HepG2 (cell line): ENCODE measurements at regions not wholly inside any gene's neighbourhood (a gene's known extent, or its start where the extent isn't known, plus 50 kb on each side); places are given as distances from the start of the nearest gene placed in this dataset.

Source experiments
- BHLHE40 ChIP-seq: IDR thresholded peaks from 2 replicates; pipeline ENCODE4 v1.6.1; 2011; ENCODE audit warnings: low read length, improper control_type of control experiment
- CCAR2 ChIP-seq: fragments of 200-400 bp; formaldehyde crosslinking; optimal IDR thresholded peaks from 2 replicates; pipeline ENCODE3; 2018; ENCODE audit warnings: low read depth, mild to moderate bottlenecking, low read length, moderate library complexity
- HDAC6 ChIP-seq: fragments of 200-600 bp; sonication (generic); IDR thresholded peaks from 2 replicates; pipeline ENCODE4 v1.7.0; 2017; ENCODE audit warnings: mild to moderate bottlenecking, antibody characterized with exemption, low read length, low read depth
- IRX3 ChIP-seq: sonication (generic); formaldehyde crosslinking; IDR thresholded peaks from 2 replicates; pipeline ENCODE4 v1.8.1; 2023; ENCODE audit warnings: mild to moderate bottlenecking, low read depth, missing genetic modification reagents, borderline replicate concordance
- KAT8 ChIP-seq: IDR thresholded peaks from 2 replicates; pipeline ENCODE4 v1.6.1; 2016; ENCODE audit warnings: missing genetic modification reagents, missing compliant biosample characterization
- MAF1 ChIP-seq: sonication (generic); formaldehyde crosslinking; IDR thresholded peaks from 2 replicates; pipeline ENCODE4 v1.5.0; 2020; ENCODE audit warnings: missing genetic modification reagents, borderline replicate concordance
- MAFG ChIP-seq: sonication (generic); formaldehyde crosslinking; IDR thresholded peaks from 2 replicates; pipeline ENCODE4 v1.5.1; 2020; ENCODE audit warnings: mild to moderate bottlenecking, missing genetic modification reagents
- MIER2 ChIP-seq: IDR thresholded peaks from 2 replicates; pipeline ENCODE4 v1.6.1; 2016; ENCODE audit warnings: missing biosample characterization, missing genetic modification reagents
- MIXL1 ChIP-seq: IDR thresholded peaks from 2 replicates; pipeline ENCODE4 v1.6.1; 2016
- MTA3 ChIP-seq: sonication (generic); formaldehyde crosslinking; IDR thresholded peaks from 2 replicates; pipeline ENCODE4 v1.4.0; 2020; ENCODE audit warnings: missing genetic modification reagents
- NCOA2 ChIP-seq: sonication (generic); formaldehyde crosslinking; IDR thresholded peaks from 2 replicates; pipeline ENCODE4 v1.8.0; 2022; ENCODE audit warnings: inconsistent platforms
- NFYB ChIP-seq: sonication (generic); formaldehyde crosslinking; IDR thresholded peaks from 2 replicates; pipeline ENCODE4 v1.4.0; 2020; ENCODE audit warnings: missing genetic modification reagents
- PTBP1 ChIP-seq: fragments of 200-400 bp; formaldehyde crosslinking; IDR thresholded peaks from 2 replicates; pipeline ENCODE4 v1.6.1; 2018; ENCODE audit warnings: low read length, low read depth; ENCODE audit not compliant: poor library complexity, severe bottlenecking
- RAD51 ChIP-seq: fragments of 450-650 bp; IDR thresholded peaks from 2 replicates; pipeline ENCODE4 v1.6.1; 2016; ENCODE audit warnings: borderline replicate concordance
- SOX13 ChIP-seq, 3 experiments: fragments of 450-650 bp in 1 of 3; sonication (generic) in 1 of 3; formaldehyde crosslinking in 1 of 3; IDR thresholded peaks in 2 of 3; conservative IDR thresholded peaks in 1 of 3; 2 replicates each; pipeline versions ENCODE4 v1.5.0 to v1.6.1; 2016 to 2020; ENCODE audit warnings: antibody characterized with exemption in 1 of 3, mild to moderate bottlenecking in 1 of 3, missing compliant biosample characterization in 1 of 3, missing genetic modification reagents in 1 of 3, moderate library complexity in 1 of 3
- TBL1XR1 ChIP-seq: fragments of 150-350 bp; IDR thresholded peaks from 2 replicates; pipeline ENCODE4 v1.6.1; 2014; ENCODE audit warnings: borderline replicate concordance, low read length; ENCODE audit not compliant: partially characterized antibody
- TCF12 ChIP-seq, 2 experiments: fragments of 450-650 bp in 1 of 2; sonication (generic) in 1 of 2; formaldehyde crosslinking in 1 of 2; IDR thresholded peaks; 2 replicates each; pipeline versions ENCODE4 v1.6.1 to v1.8.0; 2017 to 2022; ENCODE audit warnings: antibody characterized with exemption in 1 of 2, mild to moderate bottlenecking in 1 of 2, missing genetic modification reagents in 1 of 2, moderate library complexity in 1 of 2
- THYN1 ChIP-seq: sonication (generic); formaldehyde crosslinking; IDR thresholded peaks from 2 replicates; pipeline ENCODE4 v1.8.1; 2023; ENCODE audit warnings: low read depth, mild to moderate bottlenecking, moderate library complexity, missing genetic modification reagents, borderline replicate concordance
- ZBTB38 ChIP-seq: sonication (generic); formaldehyde crosslinking; IDR thresholded peaks from 2 replicates; pipeline ENCODE4 v1.5.1; 2020; ENCODE audit warnings: mild to moderate bottlenecking, missing genetic modification reagents
- ZMAT3 ChIP-seq: sonication (generic); formaldehyde crosslinking; conservative IDR thresholded peaks from 2 replicates; pipeline ENCODE4 v1.7.0; 2021; ENCODE audit warnings: missing genetic modification reagents
- ZNF180 ChIP-seq: sonication (generic); formaldehyde crosslinking; IDR thresholded peaks from 2 replicates; pipeline ENCODE4 v1.4.0; 2020; ENCODE audit warnings: low read depth, missing genetic modification reagents, borderline replicate concordance
- ZNF235 ChIP-seq: sonication (generic); formaldehyde crosslinking; IDR thresholded peaks from 2 replicates; pipeline ENCODE4 v1.8.1; 2023; ENCODE audit warnings: mild to moderate bottlenecking, missing genetic modification reagents, borderline replicate concordance
- ZNF251 ChIP-seq: sonication (generic); formaldehyde crosslinking; IDR thresholded peaks from 2 replicates; pipeline ENCODE4 v1.9.0; 2021; ENCODE audit warnings: mild to moderate bottlenecking, missing genetic modification reagents
- ZNF274 ChIP-seq: sonication (generic); formaldehyde crosslinking; IDR thresholded peaks from 2 replicates; pipeline ENCODE4 v1.5.1; 2020; ENCODE audit warnings: mild to moderate bottlenecking, missing genetic modification reagents
- ZNF282 ChIP-seq: fragments of 450-650 bp; IDR thresholded peaks from 2 replicates; pipeline ENCODE4 v1.6.1; 2018; ENCODE audit not compliant: partially characterized antibody
- ZNF484 ChIP-seq: sonication (generic); formaldehyde crosslinking; IDR thresholded peaks from 2 replicates; pipeline ENCODE4 v1.5.1; 2020; ENCODE audit warnings: mild to moderate bottlenecking, low read depth, missing genetic modification reagents, borderline replicate concordance
- ZNF749 ChIP-seq: sonication (generic); formaldehyde crosslinking; IDR thresholded peaks from 2 replicates; pipeline ENCODE4 v1.8.0; 2022; ENCODE audit warnings: mild to moderate bottlenecking, missing genetic modification reagents, moderate library complexity, borderline replicate concordance
- ZNF780A ChIP-seq: sonication (generic); formaldehyde crosslinking; IDR thresholded peaks from 2 replicates; pipeline ENCODE4 v1.8.0; 2022; ENCODE audit warnings: mild to moderate bottlenecking, missing genetic modification reagents, moderate library complexity
- TF ChIP-seq, protein P1 (sequence below): IDR thresholded peaks from 2 replicates; pipeline ENCODE4 v1.6.1; 2016; ENCODE audit warnings: control low read depth
- TF ChIP-seq, protein P2 (sequence below): IDR thresholded peaks from 2 replicates; pipeline ENCODE4 v1.6.1; 2018; ENCODE audit warnings: missing genetic modification reagents, mild to moderate bottlenecking, missing compliant biosample characterization

- TF ChIP-seq, protein P1, sequence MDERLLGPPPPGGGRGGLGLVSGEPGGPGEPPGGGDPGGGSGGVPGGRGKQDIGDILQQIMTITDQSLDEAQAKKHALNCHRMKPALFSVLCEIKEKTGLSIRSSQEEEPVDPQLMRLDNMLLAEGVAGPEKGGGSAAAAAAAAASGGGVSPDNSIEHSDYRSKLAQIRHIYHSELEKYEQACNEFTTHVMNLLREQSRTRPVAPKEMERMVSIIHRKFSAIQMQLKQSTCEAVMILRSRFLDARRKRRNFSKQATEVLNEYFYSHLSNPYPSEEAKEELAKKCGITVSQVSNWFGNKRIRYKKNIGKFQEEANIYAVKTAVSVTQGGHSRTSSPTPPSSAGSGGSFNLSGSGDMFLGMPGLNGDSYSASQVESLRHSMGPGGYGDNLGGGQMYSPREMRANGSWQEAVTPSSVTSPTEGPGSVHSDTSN (CRISPR knock-in tag): no peak
- TF ChIP-seq ZNF180 (CRISPR knock-in tag): no peak
- TF ChIP-seq BHLHE40: 0 out of 2 replicates have a peak, but pooled peaks have one; percentile 11
- TF ChIP-seq NFYB (CRISPR knock-in tag): peak; percentile 31; the same call in 1 of the 2 replicates
- TF ChIP-seq ZNF274 (CRISPR knock-in tag): no peak
- TF ChIP-seq, protein P2, sequence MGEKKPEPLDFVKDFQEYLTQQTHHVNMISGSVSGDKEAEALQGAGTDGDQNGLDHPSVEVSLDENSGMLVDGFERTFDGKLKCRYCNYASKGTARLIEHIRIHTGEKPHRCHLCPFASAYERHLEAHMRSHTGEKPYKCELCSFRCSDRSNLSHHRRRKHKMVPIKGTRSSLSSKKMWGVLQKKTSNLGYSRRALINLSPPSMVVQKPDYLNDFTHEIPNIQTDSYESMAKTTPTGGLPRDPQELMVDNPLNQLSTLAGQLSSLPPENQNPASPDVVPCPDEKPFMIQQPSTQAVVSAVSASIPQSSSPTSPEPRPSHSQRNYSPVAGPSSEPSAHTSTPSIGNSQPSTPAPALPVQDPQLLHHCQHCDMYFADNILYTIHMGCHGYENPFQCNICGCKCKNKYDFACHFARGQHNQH (CRISPR knock-in tag): peak; percentile 82
- no peak for TF ChIP-seq MAF1 (CRISPR knock-in tag)
- TF ChIP-seq RAD51: no peak
- no peak for TF ChIP-seq ZNF749
- no peak for TF ChIP-seq ZNF780A
- no peak for TF ChIP-seq MIER2 (CRISPR knock-in tag)
- TF ChIP-seq ZBTB38 (CRISPR knock-in tag): peak; percentile 13; the same call in 1 of the 2 replicates
- TF ChIP-seq ZNF484 (CRISPR knock-in tag): no peak
- TF ChIP-seq CCAR2: peak; percentile 45
- 0 out of 2 replicates have a peak, but pooled peaks have one; percentile 46 for TF ChIP-seq ZMAT3 (CRISPR knock-in tag)
- no peak for TF ChIP-seq MTA3 (CRISPR knock-in tag)
- TF ChIP-seq TCF12 (IDR thresholded peaks at IDR 0.05): no peak
- TF ChIP-seq TCF12 (CRISPR knock-in tag; IDR thresholded peaks at IDR 0.05): peak; percentile 92
- TF ChIP-seq THYN1 (CRISPR knock-in tag): no peak
- TF ChIP-seq HDAC6: no peak
- TF ChIP-seq MIXL1 (CRISPR knock-in tag): peak; percentile 85
- TF ChIP-seq TBL1XR1: peak; percentile 86
- TF ChIP-seq NCOA2 (CRISPR knock-in tag): peak; percentile 98
- peak; percentile 88 for TF ChIP-seq SOX13 (IDR thresholded peaks at IDR 0.05)
- TF ChIP-seq SOX13 (CRISPR knock-in tag; conservative IDR thresholded peaks at IDR 0.05 in 1 of 2, IDR thresholded peaks at IDR 0.05 in 1 of 2): peak in 1 of 2 experiments; percentile 93; a peak in 2 of 4 replicates
- TF ChIP-seq ZNF235 (CRISPR knock-in tag): no peak
- no peak for TF ChIP-seq ZNF282
- no peak; the same call in 1 of the 2 replicates for TF ChIP-seq KAT8
- TF ChIP-seq PTBP1: no peak
- TF ChIP-seq IRX3: no peak
- no peak for TF ChIP-seq ZNF251 (CRISPR knock-in tag)
- TF ChIP-seq MAFG (CRISPR knock-in tag): no peak
Measured at GRCh38 chr13:33642374-33643065, 175.4 kb upstream of the RFC3 start (continued).
